ENCODE measurements at regions not wholly inside any gene's neighbourhood (a gene's known extent, or its start where the extent isn't known, plus 50 kb on each side); places are given as distances from the start of the nearest gene placed in this dataset.

DNA sequence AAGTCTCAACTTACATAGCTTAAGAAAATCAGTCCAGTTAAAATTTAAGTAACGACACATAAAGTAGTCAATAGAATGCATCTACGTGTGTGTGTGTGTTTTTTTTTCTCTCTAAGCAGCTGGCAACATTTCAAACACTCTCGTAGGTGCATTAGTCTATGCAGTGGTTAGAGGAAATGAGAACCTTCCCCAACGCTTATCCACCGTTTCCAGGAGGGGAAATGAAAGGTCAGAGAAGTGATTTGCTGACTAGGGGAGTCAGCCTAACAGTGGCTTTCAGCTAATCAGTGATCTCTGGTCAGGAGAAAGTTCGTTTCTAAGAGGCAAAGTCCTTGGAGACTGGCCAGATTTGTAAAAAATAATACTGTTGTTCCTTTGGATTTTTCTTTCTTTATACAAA is 806.6 kb downstream of the C6orf118 start:
- intact Hi-C loops (cut with micrococcal nuclease; ENCODE audit: unreplicated experiment), result no loop called here
- H3K36me3 Mint-ChIP-seq (ENCODE audit: insufficient read depth, unreplicated experiment), result no peaks in the 10 kb centered on the region
- no peaks in the 10 kb centered on the region for H3K9me3 ChIP-seq

DNA sequence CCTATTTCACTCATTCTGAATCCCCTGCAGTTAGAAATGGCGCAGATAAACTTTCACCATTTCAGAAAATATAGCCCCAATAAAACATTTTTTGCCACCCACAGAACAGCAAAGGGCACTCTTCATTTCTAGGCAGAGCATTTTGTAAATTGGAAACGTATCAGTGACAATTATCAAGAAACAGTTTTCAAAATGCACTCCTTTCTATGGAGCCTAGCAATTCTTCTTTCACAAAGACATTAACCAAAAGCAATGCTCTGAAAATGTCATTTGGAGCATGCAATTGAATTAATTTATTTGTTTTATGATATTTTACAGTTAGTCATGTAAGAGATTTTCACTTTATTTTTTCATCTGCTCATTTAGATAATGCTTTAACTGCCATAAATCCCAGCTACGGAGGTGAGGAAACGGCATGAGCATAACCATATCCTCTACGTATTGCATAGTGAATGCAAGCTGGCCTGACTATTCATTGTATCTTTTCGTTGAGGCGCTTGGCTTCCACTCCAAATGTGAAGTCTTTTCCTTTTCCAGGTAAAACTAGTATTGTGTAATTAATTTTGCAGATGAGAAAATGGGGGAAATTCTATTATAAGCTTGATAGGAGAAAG is 813.4 kb downstream of the C6orf118 start:
- H3K9me3 ChIP-seq, result no peaks in the 10 kb centered on the region
- intact Hi-C loops (cut with micrococcal nuclease; ENCODE audit: unreplicated experiment), result loop anchor here (10.0 kb wide), 1 partner anchor 429 kb away; no protein-coding TSS in a partner anchor
- TF ChIP-seq, protein P1, sequence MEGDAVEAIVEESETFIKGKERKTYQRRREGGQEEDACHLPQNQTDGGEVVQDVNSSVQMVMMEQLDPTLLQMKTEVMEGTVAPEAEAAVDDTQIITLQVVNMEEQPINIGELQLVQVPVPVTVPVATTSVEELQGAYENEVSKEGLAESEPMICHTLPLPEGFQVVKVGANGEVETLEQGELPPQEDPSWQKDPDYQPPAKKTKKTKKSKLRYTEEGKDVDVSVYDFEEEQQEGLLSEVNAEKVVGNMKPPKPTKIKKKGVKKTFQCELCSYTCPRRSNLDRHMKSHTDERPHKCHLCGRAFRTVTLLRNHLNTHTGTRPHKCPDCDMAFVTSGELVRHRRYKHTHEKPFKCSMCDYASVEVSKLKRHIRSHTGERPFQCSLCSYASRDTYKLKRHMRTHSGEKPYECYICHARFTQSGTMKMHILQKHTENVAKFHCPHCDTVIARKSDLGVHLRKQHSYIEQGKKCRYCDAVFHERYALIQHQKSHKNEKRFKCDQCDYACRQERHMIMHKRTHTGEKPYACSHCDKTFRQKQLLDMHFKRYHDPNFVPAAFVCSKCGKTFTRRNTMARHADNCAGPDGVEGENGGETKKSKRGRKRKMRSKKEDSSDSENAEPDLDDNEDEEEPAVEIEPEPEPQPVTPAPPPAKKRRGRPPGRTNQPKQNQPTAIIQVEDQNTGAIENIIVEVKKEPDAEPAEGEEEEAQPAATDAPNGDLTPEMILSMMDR (IDR thresholded peaks at IDR 0.05; ENCODE audit: insufficient read depth in 1 of 2, low read depth in 1 of 2, low read length in 1 of 2, severe bottlenecking in 1 of 2, unreplicated experiment in 1 of 2), result no peak
- Mint-ChIP-seq H3K27me3 (ENCODE audit: insufficient read depth, unreplicated experiment) (peaks cover 4% of the 10 kb centered on the region), H3K4me1 (ENCODE audit: low read depth, unreplicated experiment) (no peaks in the 10 kb centered on the region), H3K4me3 (ENCODE audit: unreplicated experiment) (no peak overlapping the region), H3K36me3 (ENCODE audit: insufficient read depth, unreplicated experiment) (no peaks in the 10 kb centered on the region), H3K27ac (ENCODE audit: unreplicated experiment) (no peak overlapping the region), H3K9me3 (ENCODE audit: unreplicated experiment) (no peaks in the 10 kb centered on the region)
- no peaks in the 10 kb centered on the region for H3K27me3 ChIP-seq (replicated peaks; ENCODE audit: control insufficient read depth, insufficient read depth, low read length)
- H3K4me1 ChIP-seq, result no peaks in the 10 kb centered on the region
- no peak overlapping the region for H3K4me3 ChIP-seq (ENCODE audit: low read depth, low read length)
- no peaks in the 10 kb centered on the region for H3K36me3 ChIP-seq (ENCODE audit: control insufficient read depth, insufficient read depth, low read length)
- ChIA-PET POLR2A (no interaction called here), CTCF (no interaction called here)
- BruUV-seq (replicated peaks), result no TSS peak
- no peak for DNase-seq

More for the DNA sequence above, 806.6 kb downstream of the C6orf118 start:
- no peak overlapping the region for H3K4me3 ChIP-seq (ENCODE audit: low read depth, low read length)
- Mint-ChIP-seq H3K27ac (ENCODE audit: unreplicated experiment) (no peak overlapping the region), H3K4me1 (ENCODE audit: low read depth, unreplicated experiment) (no peaks in the 10 kb centered on the region), H3K4me3 (ENCODE audit: unreplicated experiment) (no peak overlapping the region), H3K27me3 (ENCODE audit: insufficient read depth, unreplicated experiment) (no peaks in the 10 kb centered on the region), H3K9me3 (ENCODE audit: unreplicated experiment) (peaks cover 11% of the 10 kb centered on the region)
- no peaks in the 10 kb centered on the region for H3K27me3 ChIP-seq (replicated peaks; ENCODE audit: control insufficient read depth, insufficient read depth, low read length)
- H3K4me1 ChIP-seq, result no peaks in the 10 kb centered on the region
- no TSS peak for BruUV-seq (replicated peaks)
- H3K36me3 ChIP-seq (ENCODE audit: control insufficient read depth, insufficient read depth, low read length), result no peaks in the 10 kb centered on the region
- DNase-seq, result no peak
- POLR2A ChIA-PET, result no interaction called here
- CTCF ChIA-PET, result no interaction called here
- TF ChIP-seq, protein P1 (IDR thresholded peaks at IDR 0.05; ENCODE audit: insufficient read depth in 1 of 2, low read depth in 1 of 2, low read length in 1 of 2, severe bottlenecking in 1 of 2, unreplicated experiment in 1 of 2), result no peak

DNA sequence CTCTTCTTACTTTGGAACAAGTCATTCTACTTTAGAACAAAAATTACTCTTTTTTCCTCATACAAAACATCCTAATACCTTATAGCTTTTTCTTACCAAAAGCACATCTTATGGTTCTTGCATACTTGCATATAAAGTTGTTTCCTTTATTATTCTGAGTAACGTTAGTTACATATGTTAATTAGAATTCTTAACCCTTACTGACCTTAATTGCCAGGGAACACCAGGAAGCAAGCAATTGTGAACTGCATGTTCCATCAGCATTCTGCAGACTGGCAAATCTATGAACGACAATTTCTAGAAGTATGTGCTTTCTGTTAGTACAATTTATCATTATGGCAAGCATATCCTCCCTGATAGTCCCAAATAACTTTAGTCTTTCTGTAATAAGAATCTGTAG is 831.0 kb downstream of the C6orf118 start:
- no peaks in the 10 kb centered on the region for H3K27me3 Mint-ChIP-seq (ENCODE audit: insufficient read depth, unreplicated experiment)
- Histone ChIP-seq H3K4me1 (no peaks in the 10 kb centered on the region), H3K4me3 (ENCODE audit: low read depth, low read length) (no peak overlapping the region), H3K36me3 (ENCODE audit: control insufficient read depth, insufficient read depth, low read length) (no peaks in the 10 kb centered on the region), H3K9me3 (no peaks in the 10 kb centered on the region), H3K27me3 (replicated peaks; ENCODE audit: control insufficient read depth, insufficient read depth, low read length) (no peaks in the 10 kb centered on the region)
- H3K4me3 Mint-ChIP-seq (ENCODE audit: unreplicated experiment), result no peak overlapping the region
- intact Hi-C loops (cut with micrococcal nuclease; ENCODE audit: unreplicated experiment), result no loop called here
- no peak overlapping the region for H3K27ac Mint-ChIP-seq (ENCODE audit: unreplicated experiment)
- no TSS peak for BruUV-seq (replicated peaks)
- TF ChIP-seq, protein P1 (IDR thresholded peaks at IDR 0.05; ENCODE audit: insufficient read depth in 1 of 2, low read depth in 1 of 2, low read length in 1 of 2, severe bottlenecking in 1 of 2, unreplicated experiment in 1 of 2), result no peak
- no peak for DNase-seq
- no peaks in the 10 kb centered on the region for H3K4me1 Mint-ChIP-seq (ENCODE audit: low read depth, unreplicated experiment)
- CTCF ChIA-PET, result no interaction called here
- no peaks in the 10 kb centered on the region for H3K36me3 Mint-ChIP-seq (ENCODE audit: insufficient read depth, unreplicated experiment)
- no peaks in the 10 kb centered on the region for H3K9me3 Mint-ChIP-seq (ENCODE audit: unreplicated experiment)
- POLR2A ChIA-PET, result no interaction called here

Data from Caco-2 (cell line).